Stomach (tissue), 8 donors: ENCODE measurements at regions not wholly inside any gene's neighbourhood (a gene's known extent, or its start where the extent isn't known, plus 50 kb on each side); places are given as distances from the start of the nearest gene placed in this dataset.
A peak's percentile ranks its signal among the peaks of the same experiment; 100 is the strongest.

ENCODE experiments used
- DNase-seq, 2 donors: peaks; one replicate each; pipeline versions ENCODE4 v3.0.0 to v3.0.0-alpha.2; 2013 to 2019
- H3K27ac ChIP-seq, 5 donors: fragments of 200-600 bp in 4 of 5; sonication (generic) in 4 of 5; one replicate each; pipeline ENCODE4 v1.5.1; 2013 to 2019; ENCODE audit warnings: mild to moderate bottlenecking in 1 of 5, moderate library complexity in 1 of 5
- H3K27me3 ChIP-seq, 3 donors: fragments of 200-600 bp; sonication (generic); one replicate each; pipeline ENCODE4 v1.5.1; 2017 to 2019; ENCODE audit warnings: mixed run types in 1 of 3
- H3K36me3 ChIP-seq, 4 donors: fragments of 200-600 bp; sonication (generic); 1 replicate in 3 of 4; 2 replicates in 1 of 4; pipeline ENCODE4 v1.5.1; 2016 to 2019
- H3K4me1 ChIP-seq, 4 donors: fragments of 200-600 bp; sonication (generic); one replicate each; pipeline ENCODE4 v1.5.1; 2016 to 2019
- H3K4me3 ChIP-seq, 4 donors: fragments of 200-600 bp; sonication (generic) in 3 of 4; one replicate each; pipeline ENCODE4 v1.5.1; 2016 to 2019; ENCODE audit warnings: mild to moderate bottlenecking in 1 of 4
- H3K9me3 ChIP-seq, 4 donors: fragments of 200-600 bp; sonication (generic); one replicate each; pipeline ENCODE4 v1.5.1; 2016 to 2019
- EP300 ChIP-seq: sonication (generic); formaldehyde crosslinking; IDR thresholded peaks from one replicate; pipeline ENCODE4 v1.6.1; 2017; ENCODE audit warnings: antibody characterized with exemption
- POLR2A ChIP-seq, 4 donors: fragments of 450-650 bp; IDR thresholded peaks; one replicate each; pipeline ENCODE4 v1.6.1; 2016; ENCODE audit warnings: antibody characterized with exemption in 4 of 4, control low read depth in 2 of 4, mild to moderate bottlenecking in 1 of 4, moderate library complexity in 1 of 4
- POLR2AphosphoS5 ChIP-seq, 3 donors: sonication (generic); formaldehyde crosslinking; IDR thresholded peaks; one replicate each; pipeline ENCODE4 v1.6.1; 2016; ENCODE audit warnings: antibody characterized with exemption in 3 of 3
- WGBS, 5 donors: extraction: QIAGEN DNeasy Blood & Tissue Kit in 3 of 5; methylation state at CpG; one replicate each; pipeline versions ENCODE4 v1.1.5 to v1.1.7; 2013 to 2018; 5-methylcytosine and 5-hydroxymethylcytosine counted together
- intact Hi-C: fragments of 100-400 bp; cut with DNase I; formaldehyde crosslinking; loops from one replicate; pipeline ENCODE4 v1.15.1; 2023; ENCODE audit warnings: low total_unique reads
- TF ChIP-seq, protein P1 (sequence below), 7 experiments: fragments of 450-650 bp in 4 of 7; fragments of 200-600 bp in 3 of 7; sonication (generic) in 3 of 7; IDR thresholded peaks; one replicate each; pipeline ENCODE4 v1.5.1; 2016 to 2019; ENCODE audit warnings: antibody characterized with exemption in 7 of 7, control low read depth in 2 of 7, mild to moderate bottlenecking in 1 of 7
- donor health status: healthy with polysubstance abuse.
- donor health status: Bipolar disorder and iron deficiency.
- donor health status: healthy.

DNA sequence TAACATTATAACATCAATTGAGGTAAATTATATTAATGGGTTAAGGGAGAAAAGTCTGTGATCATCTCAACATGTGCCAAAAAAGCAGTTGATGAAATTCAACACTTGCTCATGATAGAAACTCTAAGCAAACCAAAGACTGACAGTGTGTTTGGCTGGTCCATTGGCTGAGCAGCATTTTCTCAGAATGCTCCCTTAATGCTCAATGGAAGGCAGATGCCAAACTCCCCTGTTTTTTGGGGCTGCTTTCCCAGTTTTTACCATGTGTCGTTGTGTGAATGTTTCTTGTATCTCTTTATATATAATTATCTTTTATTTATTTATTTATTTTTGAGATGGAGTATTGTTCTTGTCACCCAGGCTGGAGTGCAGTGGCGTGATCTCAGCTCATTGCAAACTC is 114.7 kb downstream of the SEC23IP start:
- 69 to 77% (median 74%) methylated on average over 2 of the region's 2 CpGs for WGBS, 5 donors
- Histone ChIP-seq H3K9me3 (no peaks in the 10 kb centered on the region), H3K27me3 (peaks cover 0 to 16% (median 9%) of the 10 kb centered on the region in 3 donors), H3K4me1 (peaks cover 0 to 5% (median 0%) of the 10 kb centered on the region in 4 donors), H3K36me3 (no peaks in the 10 kb centered on the region), H3K27ac (no peak overlapping the region), H3K4me3 (no peak overlapping the region)
- intact Hi-C loops: no loop called here
- TF ChIP-seq POLR2AphosphoS5 (IDR thresholded peaks at IDR 0.05): no peak
- TF ChIP-seq, protein P1, sequence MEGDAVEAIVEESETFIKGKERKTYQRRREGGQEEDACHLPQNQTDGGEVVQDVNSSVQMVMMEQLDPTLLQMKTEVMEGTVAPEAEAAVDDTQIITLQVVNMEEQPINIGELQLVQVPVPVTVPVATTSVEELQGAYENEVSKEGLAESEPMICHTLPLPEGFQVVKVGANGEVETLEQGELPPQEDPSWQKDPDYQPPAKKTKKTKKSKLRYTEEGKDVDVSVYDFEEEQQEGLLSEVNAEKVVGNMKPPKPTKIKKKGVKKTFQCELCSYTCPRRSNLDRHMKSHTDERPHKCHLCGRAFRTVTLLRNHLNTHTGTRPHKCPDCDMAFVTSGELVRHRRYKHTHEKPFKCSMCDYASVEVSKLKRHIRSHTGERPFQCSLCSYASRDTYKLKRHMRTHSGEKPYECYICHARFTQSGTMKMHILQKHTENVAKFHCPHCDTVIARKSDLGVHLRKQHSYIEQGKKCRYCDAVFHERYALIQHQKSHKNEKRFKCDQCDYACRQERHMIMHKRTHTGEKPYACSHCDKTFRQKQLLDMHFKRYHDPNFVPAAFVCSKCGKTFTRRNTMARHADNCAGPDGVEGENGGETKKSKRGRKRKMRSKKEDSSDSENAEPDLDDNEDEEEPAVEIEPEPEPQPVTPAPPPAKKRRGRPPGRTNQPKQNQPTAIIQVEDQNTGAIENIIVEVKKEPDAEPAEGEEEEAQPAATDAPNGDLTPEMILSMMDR (IDR thresholded peaks at IDR 0.05): no peak
- no peak for TF ChIP-seq EP300
- TF ChIP-seq POLR2A (IDR thresholded peaks at IDR 0.05): no peak
- DNase-seq: no peak

DNA sequence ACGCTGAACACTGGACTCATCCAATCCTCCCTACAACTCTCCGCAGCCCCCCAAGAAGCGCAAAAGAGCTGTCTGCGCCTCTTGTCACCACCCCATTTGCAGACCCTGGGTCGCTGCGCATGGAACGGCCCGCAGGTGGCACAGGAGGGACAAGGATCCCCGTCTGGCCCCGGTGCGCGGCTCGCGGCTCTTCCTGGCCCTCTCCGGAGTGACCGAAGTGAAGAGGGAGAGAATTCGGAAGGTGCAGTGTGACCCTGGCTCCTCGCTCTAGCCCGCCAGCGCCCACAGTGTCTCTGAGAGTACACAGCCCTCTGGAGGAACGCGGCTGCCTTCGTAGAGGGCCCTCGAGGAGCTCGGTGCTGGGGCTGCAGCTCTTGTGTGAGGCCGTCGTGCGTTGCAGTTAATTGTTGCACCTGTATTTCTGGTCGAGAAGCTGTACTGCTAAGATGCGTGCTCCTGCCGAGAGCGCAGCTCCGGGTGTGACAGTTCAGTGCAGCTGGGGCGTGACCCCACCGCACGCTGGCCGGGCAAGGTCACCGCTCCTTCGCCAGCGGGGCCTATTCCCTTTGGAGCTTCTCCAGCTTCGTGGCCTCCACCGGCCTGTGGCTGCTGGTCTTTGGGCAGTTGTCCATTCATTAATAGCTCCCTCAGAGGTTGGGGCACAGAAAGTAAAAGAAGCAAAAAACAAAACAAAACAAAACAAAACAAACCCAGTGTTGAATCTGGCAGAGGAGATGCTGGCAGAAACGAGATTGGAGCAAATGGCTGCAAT is 119.0 kb downstream of the SEC23IP start:
- no peaks in the 10 kb centered on the region for H3K9me3 ChIP-seq
- no peak for TF ChIP-seq POLR2AphosphoS5 (IDR thresholded peaks at IDR 0.05)
- TF ChIP-seq, protein P1 (IDR thresholded peaks at IDR 0.05): peak in 1 of 7 experiments; percentile 14
- TF ChIP-seq EP300: no peak
- 21 to 38% (median 33%) methylated on average over 30 to 43 of the region's 43 CpGs for WGBS, 5 donors
- peaks cover 0 to 15% (median 9%) of the 10 kb centered on the region in 3 donors for H3K27me3 ChIP-seq
- peak overlapping the region in 2 of 4 donors; percentile 0 to 17 for H3K4me3 ChIP-seq
- peaks cover 0 to 5% (median 0%) of the 10 kb centered on the region in 4 donors for H3K4me1 ChIP-seq
- H3K36me3 ChIP-seq: no peaks in the 10 kb centered on the region
- intact Hi-C loops: no loop called here
- H3K27ac ChIP-seq: no peak overlapping the region
- DNase-seq: peak in 1 of 2 donors; percentile 47

DNA sequence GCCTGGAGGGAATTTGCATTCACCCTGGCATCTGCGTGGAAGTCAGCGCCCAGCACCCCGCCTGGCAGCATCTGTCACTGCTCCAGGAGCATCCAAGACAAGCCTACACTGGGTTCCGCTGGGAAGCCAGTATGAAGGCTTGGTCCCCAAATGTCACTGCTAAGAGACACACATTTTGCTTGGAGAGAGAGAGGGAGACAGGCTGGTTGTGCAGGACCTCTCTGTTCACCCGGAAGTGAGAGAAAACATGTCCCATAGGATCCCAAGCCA is 119.5 kb downstream of the SEC23IP start:
- H3K9me3 ChIP-seq: no peaks in the 10 kb centered on the region
- H3K4me3 ChIP-seq: no peak overlapping the region
- TF ChIP-seq POLR2AphosphoS5 (IDR thresholded peaks at IDR 0.05) (no peak), EP300 (no peak), POLR2A (IDR thresholded peaks at IDR 0.05) (no peak)
- TF ChIP-seq, protein P1 (IDR thresholded peaks at IDR 0.05): no peak
- H3K27ac ChIP-seq: no peak overlapping the region
- H3K4me1 ChIP-seq: peaks cover 0 to 5% (median 0%) of the 10 kb centered on the region in 4 donors
- peaks cover 0 to 15% (median 9%) of the 10 kb centered on the region in 3 donors for H3K27me3 ChIP-seq
- intact Hi-C loops: no loop called here
- DNase-seq: no peak
- H3K36me3 ChIP-seq: no peaks in the 10 kb centered on the region
- WGBS, 5 donors: 76 to 89% (median 88%) methylated on average over 5 of the region's 5 CpGs

DNA sequence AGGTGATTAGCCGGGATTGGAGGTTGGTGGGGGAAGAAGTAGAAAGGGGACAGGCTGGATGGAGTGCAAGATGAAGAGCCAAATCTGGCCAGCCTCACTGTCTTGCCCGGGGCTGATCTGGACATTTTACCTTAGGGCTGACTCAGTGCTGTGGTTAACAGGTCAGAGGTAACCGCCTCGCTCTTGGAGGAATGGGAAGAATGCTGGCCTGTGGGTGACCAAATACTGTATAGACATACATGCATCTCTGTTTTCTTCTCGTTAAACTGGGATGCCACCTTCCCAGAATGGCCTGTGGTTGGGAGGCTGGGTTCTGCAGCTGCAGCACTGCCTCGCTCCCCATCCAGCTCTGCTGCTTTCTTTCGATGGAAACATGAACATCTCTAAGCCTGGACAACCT is 120.0 kb downstream of the SEC23IP start:
- peaks cover 0 to 5% (median 0%) of the 10 kb centered on the region in 4 donors for H3K4me1 ChIP-seq
- DNase-seq: no peak
- peaks cover 0 to 15% (median 9%) of the 10 kb centered on the region in 3 donors for H3K27me3 ChIP-seq
- H3K27ac ChIP-seq: no peak overlapping the region
- H3K4me3 ChIP-seq: no peak overlapping the region
- H3K36me3 ChIP-seq: no peaks in the 10 kb centered on the region
- no peaks in the 10 kb centered on the region for H3K9me3 ChIP-seq
- WGBS, 5 donors: 87 to 90% (median 88%) methylated on average over 7 of the region's 7 CpGs
- TF ChIP-seq POLR2A (IDR thresholded peaks at IDR 0.05) (no peak), EP300 (no peak), POLR2AphosphoS5 (IDR thresholded peaks at IDR 0.05) (no peak)
- TF ChIP-seq, protein P1 (IDR thresholded peaks at IDR 0.05): no peak
- intact Hi-C loops: no loop called here
